GM12878 (cell line): ENCODE measurements at regions not wholly inside any gene's neighbourhood (a gene's known extent, or its start where the extent isn't known, plus 50 kb on each side); places are given as distances from the start of the nearest gene placed in this dataset.

Source experiments
- ATAC-seq: fragments of 200-7000 bp; cut with Tn5 transposase; 3 replicates; pipeline ENCODE4 v1.9.1; 2020; ENCODE audit warnings: mild to moderate bottlenecking, moderate library complexity
- BruUV-seq: library from RNA; stranded (reverse); fragments of 400-500 nt; replicated peaks from 2 replicates; lab custom pipeline; 2021; lab: Mats Ljungman, UMichigan
- CTCF ChIA-PET: fragments of 300-600 bp; sonication (Branson Sonifier 250); formaldehyde crosslinking; extraction: SDS; loops from one replicate; lab custom pipeline; 2021; ENCODE audit warnings: inconsistent platforms; lab: Yijun Ruan, JAX
- POLR2A ChIA-PET: fragments of 350-600 bp; formaldehyde crosslinking; extraction: SDS; loops from one replicate; lab custom pipeline; 2021; ENCODE audit warnings: inconsistent platforms; lab: Charles Lee
- RAD21 ChIA-PET: fragments of 300-600 bp; sonication (Branson Sonifier 250); formaldehyde crosslinking; loops from one replicate; lab custom pipeline; 2023; ENCODE audit warnings: antibody characterized with exemption; ENCODE audit not compliant: unreplicated experiment; lab: Charles Lee
- SMC1A ChIA-PET: fragments of 300-600 bp; sonication (Branson Sonifier 250); formaldehyde crosslinking; loops from one replicate; lab custom pipeline; 2023; ENCODE audit not compliant: unreplicated experiment, uncharacterized antibody; lab: Charles Lee
- DNase-seq: peaks from one replicate; pipeline ENCODE4 v3.0.0-alpha.2; 2011; ENCODE audit warnings: low read depth, low spot score
- FAIRE-seq: peaks from 3 replicates; lab custom pipeline; 2011; peaks lifted over from hg19 to GRCh38; lab: Jason Lieb, UNC
- H2AFZ ChIP-seq: 2 replicates; pipeline ENCODE4 v1.6.0; 2011; ENCODE audit warnings: low read depth, low read length, control low read depth; ENCODE audit not compliant: control insufficient read depth
- H3K27ac ChIP-seq: 2 replicates; pipeline ENCODE4 v1.5.1; 2011; ENCODE audit warnings: control low read depth; ENCODE audit not compliant: control insufficient read depth, insufficient read depth
- H3K27me3 ChIP-seq, 2 experiments: replicated peaks in 1 of 2; 2 replicates each; pipeline versions ENCODE4 v1.6.0 to v1.6.1; 2011; ENCODE audit warnings: low read length in 1 of 2; ENCODE audit not compliant: control insufficient read depth in 2 of 2, insufficient read depth in 2 of 2
- H3K36me3 ChIP-seq, 2 experiments: 2 replicates each; pipeline ENCODE4 v1.5.1; 2011; ENCODE audit warnings: low read length in 1 of 2; ENCODE audit not compliant: control insufficient read depth in 2 of 2, insufficient read depth in 2 of 2
- H3K4me1 ChIP-seq: 2 replicates; pipeline ENCODE4 v1.6.1; 2011; ENCODE audit warnings: mild to moderate bottlenecking, low read length, moderate library complexity, mixed read lengths; ENCODE audit not compliant: control insufficient read depth, insufficient read depth
- H3K4me2 ChIP-seq: 2 replicates; pipeline ENCODE4 v1.6.0; 2011; ENCODE audit warnings: control low read depth; ENCODE audit not compliant: control insufficient read depth, insufficient read depth
- H3K4me3 ChIP-seq: fragments of 200-600 bp; sonication (generic); 2 replicates; pipeline ENCODE4 v1.5.1; 2016
- H3K79me2 ChIP-seq: 2 replicates; pipeline ENCODE4 v1.6.0; 2011; ENCODE audit warnings: low read length; ENCODE audit not compliant: control insufficient read depth, insufficient read depth
- H3K9ac ChIP-seq: 2 replicates; pipeline ENCODE4 v1.8.0; 2011; ENCODE audit warnings: low read length, control low read depth, mixed read lengths; ENCODE audit not compliant: control insufficient read depth, insufficient read depth
- H3K9me3 ChIP-seq: replicated peaks from 3 replicates; pipeline ENCODE4 v1.5.1; 2011; ENCODE audit warnings: mild to moderate bottlenecking, low read length; ENCODE audit not compliant: control insufficient read depth, insufficient read depth
- H4K20me1 ChIP-seq: 2 replicates; pipeline ENCODE4 v1.6.0; 2011; ENCODE audit not compliant: control insufficient read depth, insufficient read depth
- BACH1 ChIP-seq: fragments of 450-650 bp; IDR thresholded peaks from 2 replicates; pipeline ENCODE4 v1.6.1; 2017; ENCODE audit warnings: mild to moderate bottlenecking, borderline replicate concordance
- BMI1 ChIP-seq: fragments of 450-650 bp; IDR thresholded peaks from 2 replicates; pipeline ENCODE4 v1.6.1; 2016; ENCODE audit warnings: mild to moderate bottlenecking, moderate library complexity, borderline replicate concordance
- CBFB ChIP-seq: IDR thresholded peaks from 2 replicates; pipeline ENCODE4 v1.6.1; 2016; ENCODE audit warnings: antibody characterized with exemption, low read depth
- DPF2 ChIP-seq: fragments of 450-650 bp; IDR thresholded peaks from 2 replicates; pipeline ENCODE4 v1.6.1; 2017; ENCODE audit warnings: mild to moderate bottlenecking
- EGR1 ChIP-seq, 2 experiments: IDR thresholded peaks; 1 replicate in 1 of 2; 2 replicates in 1 of 2; pipeline ENCODE4 v1.6.1; 2011 to 2012; ENCODE audit warnings: low read depth in 2 of 2, low read length in 2 of 2, borderline replicate concordance in 1 of 2, mild to moderate bottlenecking in 1 of 2, moderate library complexity in 1 of 2
- HDGF ChIP-seq: fragments of 450-650 bp; IDR thresholded peaks from 2 replicates; pipeline ENCODE4 v1.6.1; 2016; ENCODE audit warnings: antibody characterized with exemption
- IKZF2 ChIP-seq, 2 experiments: fragments of 450-650 bp; IDR thresholded peaks; 2 replicates each; pipeline ENCODE4 v1.6.1; 2017; ENCODE audit warnings: mild to moderate bottlenecking in 2 of 2, moderate library complexity in 2 of 2
- KDM1A ChIP-seq: fragments of 200-600 bp; sonication (generic); IDR thresholded peaks from 2 replicates; pipeline ENCODE4 v1.6.1; 2016; ENCODE audit warnings: borderline replicate concordance
- RCOR1 ChIP-seq: conservative IDR thresholded peaks from 2 replicates; pipeline ENCODE4 v1.6.1; 2012; ENCODE audit warnings: low read depth, low read length, improper control_type of control experiment
- SIX5 ChIP-seq: IDR thresholded peaks from 2 replicates; pipeline ENCODE4 v1.6.1; 2011; ENCODE audit warnings: mild to moderate bottlenecking, low read depth, low read length, moderate library complexity; ENCODE audit not compliant: severe bottlenecking
- STAT3 ChIP-seq: IDR thresholded peaks from 2 replicates; pipeline ENCODE4 v1.6.1; 2011; ENCODE audit warnings: low read depth, low read length, improper control_type of control experiment
- ZNF622 ChIP-seq: fragments of 450-650 bp; IDR thresholded peaks from 2 replicates; pipeline ENCODE4 v1.6.1; 2017; ENCODE audit warnings: mild to moderate bottlenecking, inconsistent platforms
- ZZZ3 ChIP-seq: IDR thresholded peaks from 2 replicates; pipeline ENCODE4 v1.6.1; 2011; ENCODE audit warnings: low read depth; ENCODE audit not compliant: control insufficient read depth, insufficient read length
- WGBS: methylation state at CpG from one replicate; pipeline ENCODE4 v1.1.6; 2016; ENCODE audit warnings: low lambda C conversion rate; ENCODE audit not compliant: insufficient replicate concordance, insufficient coverage; ENCODE audit errors: missing lambda C conversion rate; 5-methylcytosine and 5-hydroxymethylcytosine counted together
- in situ Hi-C: fragments of 300-500 bp; cut with MboI; formaldehyde crosslinking; loops from 9 replicates; pipeline ENCODE4 v1.14.3; 2018; ENCODE audit warnings: mixed read lengths
- intact Hi-C: fragments of 100-400 bp; cut with micrococcal nuclease; formaldehyde crosslinking; loops from one replicate; pipeline ENCODE4 v1.14.2; 2022; ENCODE audit not compliant: unreplicated experiment
- TF ChIP-seq, protein P1 (sequence below): IDR thresholded peaks from 2 replicates; pipeline ENCODE4 v1.6.1; 2011; ENCODE audit warnings: mild to moderate bottlenecking, low read depth, low read length, moderate library complexity; ENCODE audit not compliant: insufficient replicate concordance
- TF ChIP-seq, protein P2 (sequence below): IDR thresholded peaks from 2 replicates; pipeline ENCODE4 v1.6.1; 2012; ENCODE audit warnings: mild to moderate bottlenecking, low read depth, low read length
- TF ChIP-seq, protein P3 (sequence below): IDR thresholded peaks from 2 replicates; pipeline ENCODE4 v1.6.1; 2012; ENCODE audit warnings: low read depth, low read length, improper control_type of control experiment

GRCh38 chr17:14553847-14554246, 253.0 kb downstream of the HS3ST3B1 start:
- DNase-seq (no peak), ATAC-seq (no peak), FAIRE-seq (no peak)
- Histone ChIP-seq H3K36me3 (no peaks in the 10 kb centered on the region), H3K4me2 (no peak overlapping the region), H3K4me3 (no peak overlapping the region), H3K27me3 (no peaks in the 10 kb centered on the region), H4K20me1 (no peaks in the 10 kb centered on the region), H3K9me3 (no peaks in the 10 kb centered on the region; the same call in 2 of the 3 replicates), H3K79me2 (no peaks in the 10 kb centered on the region), H3K9ac (no peak overlapping the region), H3K4me1 (no peaks in the 10 kb centered on the region), H3K27ac (no peak overlapping the region), H2AFZ (no peak overlapping the region)
- WGBS: 0% methylated on average over 2 of the region's 2 CpGs
- RAD21 ChIA-PET: no interaction called here
- in situ Hi-C loops (no loop called here), intact Hi-C loops (no loop called here)
- CTCF ChIA-PET: no interaction called here
- SMC1A ChIA-PET: no interaction called here
- TF ChIP-seq ZZZ3: no peak
- TF ChIP-seq STAT3: no peak
- no peak for TF ChIP-seq IKZF2 (IDR thresholded peaks at IDR 0.05)
- no peak for TF ChIP-seq RCOR1
- no peak for TF ChIP-seq ZNF622
- no peak for TF ChIP-seq BMI1
- TF ChIP-seq DPF2: no peak
- TF ChIP-seq, protein P1, sequence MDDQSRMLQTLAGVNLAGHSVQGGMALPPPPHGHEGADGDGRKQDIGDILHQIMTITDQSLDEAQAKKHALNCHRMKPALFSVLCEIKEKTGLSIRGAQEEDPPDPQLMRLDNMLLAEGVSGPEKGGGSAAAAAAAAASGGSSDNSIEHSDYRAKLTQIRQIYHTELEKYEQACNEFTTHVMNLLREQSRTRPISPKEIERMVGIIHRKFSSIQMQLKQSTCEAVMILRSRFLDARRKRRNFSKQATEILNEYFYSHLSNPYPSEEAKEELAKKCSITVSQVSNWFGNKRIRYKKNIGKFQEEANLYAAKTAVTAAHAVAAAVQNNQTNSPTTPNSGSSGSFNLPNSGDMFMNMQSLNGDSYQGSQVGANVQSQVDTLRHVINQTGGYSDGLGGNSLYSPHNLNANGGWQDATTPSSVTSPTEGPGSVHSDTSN: no peak
- TF ChIP-seq BACH1: no peak
- TF ChIP-seq CBFB: no peak
- TF ChIP-seq HDGF: no peak
- TF ChIP-seq SIX5: no peak
- no peak for TF ChIP-seq EGR1 (IDR thresholded peaks at IDR 0.05; ENCODE audit: borderline replicate concordance in 1 of 2, low read depth in 2 of 2, low read length in 2 of 2)
- TF ChIP-seq, protein P2, sequence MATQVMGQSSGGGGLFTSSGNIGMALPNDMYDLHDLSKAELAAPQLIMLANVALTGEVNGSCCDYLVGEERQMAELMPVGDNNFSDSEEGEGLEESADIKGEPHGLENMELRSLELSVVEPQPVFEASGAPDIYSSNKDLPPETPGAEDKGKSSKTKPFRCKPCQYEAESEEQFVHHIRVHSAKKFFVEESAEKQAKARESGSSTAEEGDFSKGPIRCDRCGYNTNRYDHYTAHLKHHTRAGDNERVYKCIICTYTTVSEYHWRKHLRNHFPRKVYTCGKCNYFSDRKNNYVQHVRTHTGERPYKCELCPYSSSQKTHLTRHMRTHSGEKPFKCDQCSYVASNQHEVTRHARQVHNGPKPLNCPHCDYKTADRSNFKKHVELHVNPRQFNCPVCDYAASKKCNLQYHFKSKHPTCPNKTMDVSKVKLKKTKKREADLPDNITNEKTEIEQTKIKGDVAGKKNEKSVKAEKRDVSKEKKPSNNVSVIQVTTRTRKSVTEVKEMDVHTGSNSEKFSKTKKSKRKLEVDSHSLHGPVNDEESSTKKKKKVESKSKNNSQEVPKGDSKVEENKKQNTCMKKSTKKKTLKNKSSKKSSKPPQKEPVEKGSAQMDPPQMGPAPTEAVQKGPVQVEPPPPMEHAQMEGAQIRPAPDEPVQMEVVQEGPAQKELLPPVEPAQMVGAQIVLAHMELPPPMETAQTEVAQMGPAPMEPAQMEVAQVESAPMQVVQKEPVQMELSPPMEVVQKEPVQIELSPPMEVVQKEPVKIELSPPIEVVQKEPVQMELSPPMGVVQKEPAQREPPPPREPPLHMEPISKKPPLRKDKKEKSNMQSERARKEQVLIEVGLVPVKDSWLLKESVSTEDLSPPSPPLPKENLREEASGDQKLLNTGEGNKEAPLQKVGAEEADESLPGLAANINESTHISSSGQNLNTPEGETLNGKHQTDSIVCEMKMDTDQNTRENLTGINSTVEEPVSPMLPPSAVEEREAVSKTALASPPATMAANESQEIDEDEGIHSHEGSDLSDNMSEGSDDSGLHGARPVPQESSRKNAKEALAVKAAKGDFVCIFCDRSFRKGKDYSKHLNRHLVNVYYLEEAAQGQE: no peak
- TF ChIP-seq KDM1A: no peak
- TF ChIP-seq, protein P3, sequence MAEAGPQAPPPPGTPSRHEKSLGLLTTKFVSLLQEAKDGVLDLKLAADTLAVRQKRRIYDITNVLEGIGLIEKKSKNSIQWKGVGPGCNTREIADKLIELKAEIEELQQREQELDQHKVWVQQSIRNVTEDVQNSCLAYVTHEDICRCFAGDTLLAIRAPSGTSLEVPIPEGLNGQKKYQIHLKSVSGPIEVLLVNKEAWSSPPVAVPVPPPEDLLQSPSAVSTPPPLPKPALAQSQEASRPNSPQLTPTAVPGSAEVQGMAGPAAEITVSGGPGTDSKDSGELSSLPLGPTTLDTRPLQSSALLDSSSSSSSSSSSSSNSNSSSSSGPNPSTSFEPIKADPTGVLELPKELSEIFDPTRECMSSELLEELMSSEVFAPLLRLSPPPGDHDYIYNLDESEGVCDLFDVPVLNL: no peak
- POLR2A ChIA-PET: no interaction called here
- no TSS peak for BruUV-seq
